ENCODE measurements at regions not wholly inside any gene's neighbourhood (a gene's known extent, or its start where the extent isn't known, plus 50 kb on each side); places are given as distances from the start of the nearest gene placed in this dataset.

DNA sequence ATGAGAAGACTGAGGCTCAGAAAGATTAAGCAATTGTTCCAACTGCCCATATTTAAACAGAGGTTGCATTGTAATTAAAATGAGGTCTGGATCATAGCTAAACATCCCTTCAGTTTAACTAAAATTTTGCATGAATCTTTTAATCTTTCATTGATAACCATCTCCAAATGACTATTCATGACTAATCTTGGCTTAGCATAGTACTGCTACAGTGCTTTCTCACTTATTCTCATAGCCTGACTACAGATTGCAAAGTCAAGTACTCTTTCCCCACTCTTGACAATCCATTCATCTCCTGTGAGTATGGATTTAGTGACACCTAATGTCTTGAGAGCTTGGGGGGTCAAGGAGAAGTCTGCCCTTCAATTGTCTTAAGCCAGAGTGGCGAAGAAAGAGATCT lies 258.4 kb downstream of the RFC3 start:
- TF ChIP-seq, protein P1, sequence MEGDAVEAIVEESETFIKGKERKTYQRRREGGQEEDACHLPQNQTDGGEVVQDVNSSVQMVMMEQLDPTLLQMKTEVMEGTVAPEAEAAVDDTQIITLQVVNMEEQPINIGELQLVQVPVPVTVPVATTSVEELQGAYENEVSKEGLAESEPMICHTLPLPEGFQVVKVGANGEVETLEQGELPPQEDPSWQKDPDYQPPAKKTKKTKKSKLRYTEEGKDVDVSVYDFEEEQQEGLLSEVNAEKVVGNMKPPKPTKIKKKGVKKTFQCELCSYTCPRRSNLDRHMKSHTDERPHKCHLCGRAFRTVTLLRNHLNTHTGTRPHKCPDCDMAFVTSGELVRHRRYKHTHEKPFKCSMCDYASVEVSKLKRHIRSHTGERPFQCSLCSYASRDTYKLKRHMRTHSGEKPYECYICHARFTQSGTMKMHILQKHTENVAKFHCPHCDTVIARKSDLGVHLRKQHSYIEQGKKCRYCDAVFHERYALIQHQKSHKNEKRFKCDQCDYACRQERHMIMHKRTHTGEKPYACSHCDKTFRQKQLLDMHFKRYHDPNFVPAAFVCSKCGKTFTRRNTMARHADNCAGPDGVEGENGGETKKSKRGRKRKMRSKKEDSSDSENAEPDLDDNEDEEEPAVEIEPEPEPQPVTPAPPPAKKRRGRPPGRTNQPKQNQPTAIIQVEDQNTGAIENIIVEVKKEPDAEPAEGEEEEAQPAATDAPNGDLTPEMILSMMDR (IDR thresholded peaks at IDR 0.05; ENCODE audit: low read depth, low read length, missing control alignments) = no peak
- H3K4me3 ChIP-seq (replicated peaks; ENCODE audit: low read depth, low read length) = no peak overlapping the region
- DNase-seq (ENCODE audit: extremely low read depth, low read depth) = no peak

DNA sequence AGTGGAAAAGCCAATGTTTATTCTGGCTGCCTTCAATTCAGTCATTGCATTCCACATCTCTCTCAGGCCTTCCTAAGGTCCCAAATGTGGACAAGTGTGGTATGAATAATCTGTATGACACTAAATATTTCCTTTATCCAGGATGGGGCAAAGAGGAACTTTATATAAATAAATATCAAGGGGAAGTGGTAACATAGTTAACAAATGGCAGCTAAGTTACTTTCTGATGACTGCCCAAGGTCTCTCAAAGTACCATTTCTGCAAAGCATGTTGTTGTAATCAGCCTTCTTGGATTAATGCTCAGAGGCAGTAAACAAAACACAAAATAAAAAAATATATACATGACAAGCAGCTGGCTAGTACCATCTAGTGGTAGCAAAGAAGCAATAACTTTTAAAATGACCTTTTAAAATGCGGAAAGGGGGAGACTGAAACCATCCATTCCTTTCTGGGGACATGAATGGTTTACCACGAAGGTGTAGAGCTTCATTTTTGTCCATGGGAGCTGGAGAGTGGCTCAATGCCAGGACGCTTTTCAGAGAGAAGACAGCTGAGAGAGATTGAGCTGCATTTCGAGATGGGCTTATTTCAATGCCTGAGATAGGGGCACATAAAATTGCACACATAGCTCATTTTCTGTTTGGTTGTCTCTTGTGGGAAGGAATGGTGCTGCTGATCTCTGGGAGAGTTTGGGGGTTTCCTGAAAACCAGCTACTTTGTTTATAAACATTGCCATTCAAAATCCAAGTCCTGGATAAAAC lies 259.2 kb downstream of the RFC3 start:
- DNase-seq (ENCODE audit: extremely low read depth, low read depth) = peak; percentile 52
- H3K4me3 ChIP-seq (replicated peaks; ENCODE audit: low read depth, low read length) = no peak overlapping the region
- TF ChIP-seq, protein P1 (IDR thresholded peaks at IDR 0.05; ENCODE audit: low read depth, low read length, missing control alignments) = peak; percentile 59

DNA sequence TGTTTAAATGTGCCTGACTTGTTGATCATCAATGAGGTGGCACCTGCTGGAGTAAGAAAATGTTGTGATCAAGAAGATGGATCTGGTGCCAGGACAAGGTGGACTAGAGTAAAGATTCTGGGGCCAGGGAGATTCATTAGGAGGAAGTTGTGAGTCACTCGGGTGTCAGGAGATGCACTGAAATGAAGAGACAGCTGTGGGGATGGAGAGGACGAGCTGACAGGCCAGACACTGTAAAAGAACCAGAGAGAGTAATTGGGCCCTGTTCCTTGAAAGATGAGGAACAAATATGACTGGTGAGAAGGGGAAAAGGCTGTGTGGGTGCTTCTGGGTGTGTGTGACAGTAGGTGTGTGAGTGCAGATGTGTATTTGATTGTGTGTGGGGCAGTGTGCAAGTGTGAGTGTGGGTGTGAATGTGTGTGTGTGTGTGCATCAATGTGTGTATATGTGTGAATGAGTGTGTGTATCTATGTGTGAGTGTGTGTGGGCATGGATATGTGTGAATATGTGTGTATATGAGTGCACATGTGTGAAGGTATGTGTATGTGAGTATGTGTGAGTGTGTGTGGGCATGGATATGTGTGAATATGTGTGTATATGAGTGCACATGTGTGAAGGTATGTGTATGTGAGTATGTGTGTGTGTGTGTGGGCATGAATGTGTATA lies 260.5 kb downstream of the RFC3 start:
- no peak overlapping the region for H3K4me3 ChIP-seq (replicated peaks; ENCODE audit: low read depth, low read length)
- TF ChIP-seq, protein P1 (IDR thresholded peaks at IDR 0.05; ENCODE audit: low read depth, low read length, missing control alignments) = no peak
- DNase-seq (ENCODE audit: extremely low read depth, low read depth) = no peak

DNA sequence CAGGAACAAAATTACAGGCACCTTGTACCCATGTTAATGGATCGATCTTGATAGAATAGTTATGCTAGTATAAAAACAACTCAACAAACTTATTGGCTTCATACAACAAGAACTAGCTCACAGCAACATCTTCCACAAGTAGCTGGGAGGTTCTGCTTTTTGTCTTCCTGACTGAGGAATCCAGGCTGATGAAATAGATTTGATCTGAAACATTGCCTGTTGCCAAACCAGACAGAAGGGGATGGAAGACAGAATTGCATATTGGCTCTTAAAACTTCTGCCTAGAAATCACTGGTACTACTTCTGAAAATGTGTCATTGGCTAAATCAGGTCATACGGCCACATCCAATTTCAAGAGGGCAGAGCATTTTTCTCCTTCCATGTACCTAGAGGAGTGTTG lies 267.3 kb downstream of the RFC3 start:
- no peak overlapping the region for H3K4me3 ChIP-seq (replicated peaks; ENCODE audit: low read depth, low read length)
- DNase-seq (ENCODE audit: extremely low read depth, low read depth) = no peak
- TF ChIP-seq, protein P1 (IDR thresholded peaks at IDR 0.05; ENCODE audit: low read depth, low read length, missing control alignments) = no peak

DNA sequence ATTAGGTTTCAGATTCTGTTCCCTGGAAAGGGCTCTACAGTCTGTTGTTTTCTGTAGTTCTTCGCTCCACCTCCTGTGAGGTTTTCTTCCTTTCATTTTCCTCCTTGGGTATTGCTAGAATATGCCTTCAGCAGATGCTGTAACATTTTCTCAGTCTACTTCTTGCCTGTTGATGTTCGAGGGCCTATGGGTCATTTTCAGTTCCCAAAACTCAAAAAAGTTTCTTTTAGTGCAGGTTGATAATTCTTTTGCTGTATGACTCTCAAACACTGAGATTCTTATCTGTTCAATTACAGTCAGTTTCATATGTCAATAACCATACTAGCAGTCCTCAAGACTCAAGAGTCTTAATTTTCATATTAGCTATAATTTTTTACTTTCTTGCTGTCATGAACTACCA lies 268.3 kb downstream of the RFC3 start:
- no peak overlapping the region for H3K4me3 ChIP-seq (replicated peaks; ENCODE audit: low read depth, low read length)
- TF ChIP-seq, protein P1 (IDR thresholded peaks at IDR 0.05; ENCODE audit: low read depth, low read length, missing control alignments) = no peak
- DNase-seq (ENCODE audit: extremely low read depth, low read depth) = no peak

DNA sequence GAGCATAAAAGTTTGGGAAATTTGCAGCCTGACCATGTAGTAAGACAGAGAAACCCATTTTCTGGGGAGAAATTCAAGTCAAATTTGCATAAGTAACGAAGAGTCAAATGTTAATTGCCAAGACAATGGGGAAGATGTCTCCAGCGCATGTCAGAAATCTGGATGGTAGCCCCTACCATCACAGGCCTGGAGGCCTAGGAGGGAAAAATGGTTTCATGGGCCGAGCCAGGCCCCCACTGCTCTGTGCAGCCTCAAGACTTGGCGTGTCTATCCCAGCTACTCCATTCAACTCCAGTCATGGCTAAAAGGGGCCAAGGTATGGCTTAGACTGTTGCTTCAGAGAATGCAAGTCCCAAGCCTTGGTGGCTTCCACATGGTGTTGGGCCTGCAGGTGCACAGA lies 269.8 kb downstream of the RFC3 start:
- TF ChIP-seq, protein P1 (IDR thresholded peaks at IDR 0.05; ENCODE audit: low read depth, low read length, missing control alignments) = no peak
- no peak for DNase-seq (ENCODE audit: extremely low read depth, low read depth)
- H3K4me3 ChIP-seq (replicated peaks; ENCODE audit: low read depth, low read length) = no peak overlapping the region
